ENCODE measurements at regions not wholly inside any gene's neighbourhood (a gene's known extent, or its start where the extent isn't known, plus 50 kb on each side); places are given as distances from the start of the nearest gene placed in this dataset.
"Not testable (repeated sequence)": the region's sequence is repeated elsewhere in the genome, so short reads cannot be mapped to it uniquely, and the experiment has no call there.

GRCh38 chr3:116519101-116519500 is 73.8 kb upstream of the LSAMP start:
- TF ChIP-seq CTCF, POLR2A, EP300 (IDR thresholded peaks at IDR 0.05): not testable (repeated sequence)

Data from ovary (tissue), 3 donors.